ENCODE measurements at regions not wholly inside any gene's neighbourhood (a gene's known extent, or its start where the extent isn't known, plus 50 kb on each side); places are given as distances from the start of the nearest gene placed in this dataset.

GRCh38 chr2:12554224-12555011 is 162.3 kb upstream of the TRIB2 start:
- TF ChIP-seq POU2F2 (IDR thresholded peaks at IDR 0.05; ENCODE audit: low read depth, low read length) (no peak), POLR2A (IDR thresholded peaks at IDR 0.05; ENCODE audit: low read depth, low read length) (no peak), POLR2AphosphoS5 (IDR thresholded peaks at IDR 0.05; ENCODE audit: low read depth, low read length) (no peak), PAX5 (IDR thresholded peaks at IDR 0.05; ENCODE audit: insufficient read depth, low read length, severe bottlenecking) (no peak), TAF1 (IDR thresholded peaks at IDR 0.05; ENCODE audit: low read depth, low read length) (no peak), SPI1 (IDR thresholded peaks at IDR 0.05; ENCODE audit: low read depth, low read length) (no peak)
